ENCODE measurements at regions not wholly inside any gene's neighbourhood (a gene's known extent, or its start where the extent isn't known, plus 50 kb on each side); places are given as distances from the start of the nearest gene placed in this dataset. TPM values are rescaled to one million over a fixed set of nuclear protein-coding genes. Genes with fewer than 3 reads are reported as not detected.

DNA sequence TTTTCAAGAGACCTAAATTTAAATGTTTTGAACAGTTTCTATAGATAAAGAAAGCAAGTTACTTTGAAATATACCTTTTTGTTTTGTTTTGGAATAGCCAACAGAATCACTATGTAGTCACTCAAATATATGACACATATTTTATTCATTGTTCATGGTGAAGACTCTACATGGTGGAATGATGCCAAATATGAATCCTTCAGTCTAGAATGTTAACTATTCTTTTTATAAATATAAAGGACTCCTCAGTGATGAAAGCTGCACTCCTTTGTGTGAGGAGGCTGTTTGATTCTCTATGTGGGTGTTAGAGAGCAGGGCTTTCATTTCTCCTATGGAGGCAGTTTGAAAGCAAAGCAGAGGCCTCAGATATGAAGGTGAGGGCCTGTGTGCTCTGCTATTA is 396.4 kb upstream of the LRRTM1 start (continued):
- TF ChIP-seq, protein P1, sequence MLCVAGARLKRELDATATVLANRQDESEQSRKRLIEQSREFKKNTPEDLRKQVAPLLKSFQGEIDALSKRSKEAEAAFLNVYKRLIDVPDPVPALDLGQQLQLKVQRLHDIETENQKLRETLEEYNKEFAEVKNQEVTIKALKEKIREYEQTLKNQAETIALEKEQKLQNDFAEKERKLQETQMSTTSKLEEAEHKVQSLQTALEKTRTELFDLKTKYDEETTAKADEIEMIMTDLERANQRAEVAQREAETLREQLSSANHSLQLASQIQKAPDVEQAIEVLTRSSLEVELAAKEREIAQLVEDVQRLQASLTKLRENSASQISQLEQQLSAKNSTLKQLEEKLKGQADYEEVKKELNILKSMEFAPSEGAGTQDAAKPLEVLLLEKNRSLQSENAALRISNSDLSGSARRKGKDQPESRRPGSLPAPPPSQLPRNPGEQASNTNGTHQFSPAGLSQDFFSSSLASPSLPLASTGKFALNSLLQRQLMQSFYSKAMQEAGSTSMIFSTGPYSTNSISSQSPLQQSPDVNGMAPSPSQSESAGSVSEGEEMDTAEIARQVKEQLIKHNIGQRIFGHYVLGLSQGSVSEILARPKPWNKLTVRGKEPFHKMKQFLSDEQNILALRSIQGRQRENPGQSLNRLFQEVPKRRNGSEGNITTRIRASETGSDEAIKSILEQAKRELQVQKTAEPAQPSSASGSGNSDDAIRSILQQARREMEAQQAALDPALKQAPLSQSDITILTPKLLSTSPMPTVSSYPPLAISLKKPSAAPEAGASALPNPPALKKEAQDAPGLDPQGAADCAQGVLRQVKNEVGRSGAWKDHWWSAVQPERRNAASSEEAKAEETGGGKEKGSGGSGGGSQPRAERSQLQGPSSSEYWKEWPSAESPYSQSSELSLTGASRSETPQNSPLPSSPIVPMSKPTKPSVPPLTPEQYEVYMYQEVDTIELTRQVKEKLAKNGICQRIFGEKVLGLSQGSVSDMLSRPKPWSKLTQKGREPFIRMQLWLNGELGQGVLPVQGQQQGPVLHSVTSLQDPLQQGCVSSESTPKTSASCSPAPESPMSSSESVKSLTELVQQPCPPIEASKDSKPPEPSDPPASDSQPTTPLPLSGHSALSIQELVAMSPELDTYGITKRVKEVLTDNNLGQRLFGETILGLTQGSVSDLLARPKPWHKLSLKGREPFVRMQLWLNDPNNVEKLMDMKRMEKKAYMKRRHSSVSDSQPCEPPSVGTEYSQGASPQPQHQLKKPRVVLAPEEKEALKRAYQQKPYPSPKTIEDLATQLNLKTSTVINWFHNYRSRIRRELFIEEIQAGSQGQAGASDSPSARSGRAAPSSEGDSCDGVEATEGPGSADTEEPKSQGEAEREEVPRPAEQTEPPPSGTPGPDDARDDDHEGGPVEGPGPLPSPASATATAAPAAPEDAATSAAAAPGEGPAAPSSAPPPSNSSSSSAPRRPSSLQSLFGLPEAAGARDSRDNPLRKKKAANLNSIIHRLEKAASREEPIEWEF (IDR thresholded peaks at IDR 0.05; ENCODE audit: insufficient replicate concordance, low read depth, low read length) = no peak
- TF ChIP-seq MEF2B (IDR thresholded peaks at IDR 0.05; ENCODE audit: partially characterized antibody, poor library complexity, severe bottlenecking) = no peak
- TF ChIP-seq FOS (IDR thresholded peaks at IDR 0.05; ENCODE audit: borderline replicate concordance, extremely low read depth, insufficient read length) = no peak
- TF ChIP-seq HCFC1 (IDR thresholded peaks at IDR 0.05; ENCODE audit: low read length) = no peak
- no peak for TF ChIP-seq REST (IDR thresholded peaks at IDR 0.05; ENCODE audit: low read depth, low read length)
- TF ChIP-seq EZH2 (IDR thresholded peaks at IDR 0.05; ENCODE audit: borderline replicate concordance, control insufficient read depth, low read depth, low read length) = no peak
- TF ChIP-seq ESRRA (IDR thresholded peaks at IDR 0.05; ENCODE audit: low read length) = no peak

Small RNA genes lying in the stretch of these regions (small RNA-seq; reads per million reads assigned to genes)
- not detected for gene AC013262.1
- gene AC138623.1 = not detected
- gene RF00019 = not detected
- gene RN7SL201P = not detected
- gene RNA5SP99 = 2.0 reads per million, percentile 60 among the genes with 10 or more reads in this experiment
- not detected for gene RNU6-1312P
- not detected for gene RNU6-685P
- gene RPL37P10 = not detected
